ENCODE measurements at regions not wholly inside any gene's neighbourhood (a gene's known extent, or its start where the extent isn't known, plus 50 kb on each side); places are given as distances from the start of the nearest gene placed in this dataset.

DNA sequence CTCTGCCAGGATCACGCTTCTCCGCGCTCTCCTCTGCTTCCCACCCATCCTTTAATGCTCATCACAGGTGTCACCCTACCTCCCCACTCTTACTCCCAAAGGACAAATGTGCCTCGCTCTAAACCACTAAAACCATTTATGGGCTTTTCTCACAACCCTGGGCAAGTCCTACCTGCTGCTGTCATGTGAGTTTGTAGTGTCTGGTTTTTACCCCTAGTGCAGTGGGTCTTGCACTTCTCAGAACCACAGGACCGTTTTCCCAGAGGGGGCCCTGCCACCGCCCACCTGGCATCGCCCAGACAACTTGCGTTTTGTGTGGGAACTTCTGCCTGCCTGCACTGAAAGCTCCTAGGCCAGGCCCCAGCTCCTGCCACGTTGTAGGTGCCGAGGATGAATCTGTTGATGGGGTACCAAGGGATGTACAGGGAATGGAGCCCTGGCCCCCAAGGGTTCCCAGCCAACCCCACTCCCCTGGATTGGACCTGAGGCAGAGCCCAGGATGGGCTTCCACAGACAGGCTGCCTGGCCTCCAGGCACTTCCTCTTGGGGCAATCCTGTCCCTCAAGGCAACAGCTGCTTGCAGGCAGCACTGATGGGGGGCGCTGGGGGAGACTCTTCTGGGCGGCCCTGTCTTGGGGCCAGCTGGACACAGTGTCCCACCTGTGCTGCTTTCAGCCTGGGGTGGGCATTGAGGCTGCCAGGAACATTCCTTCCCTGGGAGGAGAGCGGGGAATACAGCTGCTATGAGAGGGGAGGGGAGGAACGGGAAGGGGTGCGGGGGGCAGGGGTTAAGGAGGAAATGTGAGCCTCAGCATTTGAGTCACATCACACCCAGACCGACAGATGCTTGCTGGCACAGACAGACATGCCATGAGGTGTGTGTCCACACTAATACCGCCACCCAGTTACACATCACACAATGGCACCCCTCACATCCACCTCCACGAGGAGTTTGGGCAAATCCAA lies 176.3 kb downstream of the ZFP36L2 start:
- in situ Hi-C loops (cut with HindIII; ENCODE audit: low sequenced_read_pairs): no loop called here
- no peak for DNase-seq (ENCODE audit: low spot score)

DNA sequence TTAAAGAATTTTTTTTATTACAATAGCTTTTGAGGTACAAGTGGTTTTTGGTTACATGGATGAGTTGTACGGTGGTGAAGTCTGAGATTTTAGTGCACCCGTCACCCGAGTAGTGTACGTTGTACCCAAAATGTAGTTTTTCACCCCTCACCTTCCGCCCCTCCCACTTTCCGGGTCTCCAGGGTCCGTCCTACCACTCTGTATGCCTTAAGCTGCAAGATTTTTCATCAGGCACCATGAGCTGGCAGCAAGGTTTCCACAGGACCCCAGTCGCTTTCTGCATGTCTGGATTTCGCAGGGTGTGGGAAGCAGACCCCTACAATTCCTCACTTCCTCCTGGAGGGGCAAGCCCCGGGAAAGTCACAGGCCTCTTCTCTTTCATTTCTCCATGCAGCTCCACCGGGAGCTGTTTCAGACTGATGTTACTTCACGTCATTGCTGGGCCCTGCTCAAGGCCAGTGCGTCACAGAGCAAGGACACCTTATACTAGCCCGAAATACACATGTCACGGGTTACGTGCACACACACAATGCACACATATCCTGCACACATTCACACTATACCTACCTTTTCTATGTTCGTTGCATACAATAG lies 179.1 kb downstream of the ZFP36L2 start:
- no peak for DNase-seq (ENCODE audit: low spot score)
- in situ Hi-C loops (cut with HindIII; ENCODE audit: low sequenced_read_pairs): no loop called here

DNA sequence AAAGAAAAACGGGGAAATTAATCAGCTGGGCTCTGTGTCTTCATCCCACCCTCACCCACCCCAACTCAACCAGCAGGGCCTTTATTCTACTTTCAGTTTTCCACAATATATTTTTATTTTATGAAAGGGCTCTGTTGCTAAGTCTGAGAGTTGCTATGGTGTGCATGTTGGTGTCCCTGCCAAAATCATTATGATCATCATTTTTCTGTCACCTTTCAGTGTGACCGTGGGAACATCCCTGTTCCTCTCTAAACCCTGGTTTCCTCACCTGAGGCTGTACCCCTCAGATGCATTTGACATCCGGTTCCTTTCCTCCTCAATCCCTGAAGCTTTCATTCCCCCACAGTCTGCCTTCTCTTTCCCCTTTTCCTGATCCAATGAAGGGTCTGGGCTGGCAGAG lies 180.5 kb downstream of the ZFP36L2 start:
- DNase-seq (ENCODE audit: low spot score): no peak
- in situ Hi-C loops (cut with HindIII; ENCODE audit: low sequenced_read_pairs): no loop called here

DNA sequence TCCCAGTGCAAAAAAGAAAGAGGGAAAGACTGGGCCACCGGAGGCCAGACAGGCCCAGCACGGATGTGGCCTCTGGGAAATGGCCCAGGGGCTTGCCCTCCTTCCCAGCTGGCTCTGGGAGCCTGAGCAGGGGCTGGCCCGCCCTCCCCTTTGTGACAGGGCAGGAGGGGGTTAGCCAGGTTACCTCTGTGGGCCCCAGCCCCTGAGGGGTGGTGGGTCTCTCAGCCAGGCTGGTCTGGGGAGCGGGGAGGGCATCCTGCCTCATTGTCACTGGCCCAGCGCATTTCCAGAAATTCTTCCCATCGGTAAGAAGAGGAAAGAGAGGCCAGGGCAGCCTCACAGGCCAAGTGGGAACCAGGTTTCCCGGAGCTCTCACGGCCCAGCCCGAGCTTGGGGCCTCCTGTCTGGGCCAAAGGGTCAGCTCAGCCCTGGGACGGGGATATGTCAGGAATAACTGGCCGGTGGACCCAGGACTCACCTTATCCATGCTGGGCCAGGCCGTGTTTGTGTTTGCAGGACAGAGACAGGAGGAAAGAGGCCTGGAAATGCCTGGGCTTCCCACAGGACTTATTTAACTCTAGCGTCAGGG lies 182.2 kb downstream of the ZFP36L2 start:
- DNase-seq (ENCODE audit: low spot score): no peak
- in situ Hi-C loops (cut with HindIII; ENCODE audit: low sequenced_read_pairs): no loop called here

DNA sequence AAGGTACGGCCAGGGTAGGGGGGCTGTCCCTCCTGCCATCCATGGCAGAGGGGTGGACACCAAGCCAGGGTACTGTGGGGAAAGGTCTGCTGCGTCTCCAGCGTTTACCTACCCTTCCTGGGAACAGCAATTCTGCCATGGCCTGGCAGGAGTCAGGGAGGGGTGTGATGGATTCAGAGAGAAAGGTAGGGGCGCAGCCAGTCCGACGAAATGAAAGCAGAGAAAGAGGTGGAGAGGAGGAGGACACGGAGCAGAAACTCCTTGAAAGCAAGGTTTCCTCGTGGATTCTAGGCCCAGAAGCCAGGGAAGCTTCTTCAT lies 182.9 kb downstream of the ZFP36L2 start:
- in situ Hi-C loops (cut with HindIII; ENCODE audit: low sequenced_read_pairs): no loop called here
- DNase-seq (ENCODE audit: low spot score): no peak

DNA sequence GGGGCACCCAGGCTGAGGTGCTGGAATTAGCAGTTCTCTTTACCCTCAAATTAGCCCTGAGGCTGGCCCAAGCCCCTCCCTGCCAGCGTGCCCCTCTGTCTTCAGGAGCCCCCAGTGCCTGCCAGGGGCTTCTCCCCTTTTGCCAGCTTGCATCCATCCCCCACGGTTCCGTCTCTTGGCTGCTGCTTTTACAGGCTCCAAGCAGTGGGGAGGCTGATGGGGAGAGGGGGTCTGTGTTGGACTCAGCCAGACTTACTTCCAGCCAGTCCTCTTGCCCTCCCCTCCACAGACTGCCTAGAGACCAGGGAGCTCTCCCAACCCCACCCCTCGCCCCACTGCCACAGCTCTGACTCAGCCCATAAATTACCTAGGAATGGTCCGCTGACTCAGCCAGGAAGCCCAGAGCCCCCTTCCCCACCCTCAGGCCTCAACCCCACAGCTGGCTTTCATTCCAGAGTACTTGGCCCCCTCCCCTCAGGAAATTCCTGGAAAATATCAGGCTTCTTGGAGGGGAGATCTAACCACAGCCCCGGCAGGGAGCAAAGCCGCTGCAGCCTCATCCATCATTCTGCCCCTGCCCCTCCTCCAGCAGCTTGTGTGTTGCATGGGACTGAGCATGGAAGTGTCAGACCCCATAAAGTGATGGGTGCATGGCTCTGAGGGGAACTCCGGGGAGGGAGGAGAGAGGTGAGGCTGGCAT lies 184.6 kb downstream of the ZFP36L2 start:
- peak; percentile 52 for DNase-seq (ENCODE audit: low spot score)

DNA sequence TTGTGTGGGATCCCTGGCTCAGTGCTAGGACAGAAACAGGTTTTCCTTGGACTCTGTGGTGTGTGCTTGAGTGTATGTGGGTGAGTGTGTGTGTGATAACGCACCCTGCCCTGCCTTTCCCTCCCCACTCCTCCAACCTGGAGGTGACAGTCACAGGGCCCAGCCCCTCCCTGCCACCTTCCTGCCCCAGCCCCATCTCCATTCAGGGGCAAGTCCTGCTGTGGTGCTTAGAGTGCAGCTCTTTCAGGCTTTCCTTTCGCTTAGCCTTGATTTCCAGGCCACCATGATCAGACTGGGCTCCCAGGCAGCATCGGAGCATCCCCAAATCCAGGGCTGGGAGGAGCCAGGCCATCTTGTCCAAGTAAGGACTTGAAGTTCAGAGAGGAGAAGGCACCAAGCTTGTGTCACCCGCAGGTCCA lies 185.2 kb downstream of the ZFP36L2 start:
- no peak for DNase-seq (ENCODE audit: low spot score)
- in situ Hi-C loops (cut with HindIII; ENCODE audit: low sequenced_read_pairs): no loop called here

More for the DNA sequence above, 184.6 kb downstream of the ZFP36L2 start:
- in situ Hi-C loops (cut with HindIII; ENCODE audit: low sequenced_read_pairs): no loop called here

DNA sequence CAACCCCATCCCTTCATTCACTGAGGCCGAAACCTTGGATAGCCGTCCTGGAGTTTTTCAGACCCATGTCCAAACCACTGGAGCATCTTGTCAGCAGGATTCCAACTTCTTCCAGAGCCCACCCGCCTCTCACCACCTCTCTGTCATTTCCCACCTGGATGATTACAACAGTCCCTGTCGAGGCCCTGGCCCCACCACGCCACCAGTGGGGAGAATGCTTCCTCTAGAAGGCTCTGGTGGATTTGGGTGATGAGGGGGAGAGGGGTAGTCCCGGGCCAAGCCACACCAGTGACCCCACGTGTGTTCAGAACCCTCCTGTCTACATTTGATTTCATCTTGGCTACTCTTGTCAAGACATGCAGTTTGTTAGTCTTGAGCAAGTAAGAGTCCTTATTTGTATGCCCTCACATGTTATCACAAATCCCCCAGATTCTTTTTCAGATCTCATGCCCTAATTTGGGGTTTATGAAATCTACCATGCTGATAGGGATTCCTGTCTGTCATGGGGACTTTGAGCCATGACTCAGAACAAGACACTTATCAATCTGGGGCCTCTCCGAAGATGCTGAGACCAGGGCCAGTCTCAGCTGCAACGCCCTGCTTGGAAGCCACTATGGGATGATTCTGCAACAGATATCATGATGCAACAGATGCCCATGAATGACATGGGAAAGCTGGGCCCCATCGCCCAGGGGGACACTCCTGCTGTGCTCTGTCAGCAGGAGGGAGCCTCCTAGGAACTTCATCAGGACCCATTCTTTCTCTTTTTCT lies 186.1 kb downstream of the ZFP36L2 start:
- in situ Hi-C loops (cut with HindIII; ENCODE audit: low sequenced_read_pairs): no loop called here
- DNase-seq (ENCODE audit: low spot score): no peak

DNA sequence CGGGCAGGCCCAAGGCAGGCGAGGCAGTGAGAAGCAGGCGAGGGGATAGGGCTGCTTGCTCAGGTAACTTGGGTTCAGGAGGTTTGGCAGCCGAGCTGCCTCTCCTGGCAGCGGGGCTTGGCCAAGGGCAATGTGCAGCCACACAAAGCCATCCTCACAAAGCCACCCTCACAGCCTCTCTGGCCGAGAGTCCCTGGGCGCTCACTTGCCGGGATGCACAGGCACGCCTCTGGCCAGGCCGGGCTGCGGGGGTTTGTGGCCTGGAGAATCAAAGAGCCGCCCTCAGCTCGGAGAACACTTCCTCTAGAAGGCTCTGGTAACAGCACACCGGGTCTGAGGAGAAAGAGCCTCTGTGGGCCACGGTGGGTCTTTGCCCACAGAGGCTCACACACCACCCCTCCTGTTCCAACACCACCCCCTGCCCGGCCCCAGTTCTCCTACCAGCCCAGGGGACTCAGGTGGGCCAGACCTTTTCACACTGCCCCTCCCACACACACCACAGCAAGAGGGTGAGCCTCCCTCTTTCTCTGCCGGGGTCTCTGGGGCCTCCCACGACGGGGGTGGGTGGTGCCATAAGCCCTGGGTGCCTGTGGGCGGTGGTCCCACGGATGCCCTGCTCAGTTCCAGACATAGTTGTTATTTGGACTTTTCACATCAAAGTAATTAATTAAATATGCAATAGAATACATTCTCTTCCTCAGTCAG lies 186.9 kb downstream of the ZFP36L2 start:
- DNase-seq (ENCODE audit: low spot score): no peak
- in situ Hi-C loops (cut with HindIII; ENCODE audit: low sequenced_read_pairs): no loop called here

DNA sequence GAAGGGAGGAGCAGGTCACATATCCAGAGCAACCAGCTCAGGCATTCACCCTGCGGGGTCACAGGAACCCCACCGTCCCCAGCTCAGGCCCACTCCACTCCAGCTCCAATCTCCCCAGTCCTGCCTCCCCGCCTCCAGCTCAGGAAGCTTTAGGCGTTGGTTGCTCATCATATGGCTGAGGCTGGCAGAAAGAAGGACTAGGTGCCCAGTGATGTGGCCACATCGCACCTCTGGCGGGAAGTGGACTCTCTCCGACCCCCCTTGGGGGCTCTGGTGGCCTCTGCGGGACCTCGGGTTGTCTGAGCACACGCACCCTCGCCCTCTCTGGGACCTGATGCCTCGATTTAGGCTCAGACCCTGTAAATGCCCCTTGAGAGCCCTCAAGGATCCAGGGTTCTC lies 187.7 kb downstream of the ZFP36L2 start:
- DNase-seq (ENCODE audit: low spot score): no peak
- in situ Hi-C loops (cut with HindIII; ENCODE audit: low sequenced_read_pairs): no loop called here

DNA sequence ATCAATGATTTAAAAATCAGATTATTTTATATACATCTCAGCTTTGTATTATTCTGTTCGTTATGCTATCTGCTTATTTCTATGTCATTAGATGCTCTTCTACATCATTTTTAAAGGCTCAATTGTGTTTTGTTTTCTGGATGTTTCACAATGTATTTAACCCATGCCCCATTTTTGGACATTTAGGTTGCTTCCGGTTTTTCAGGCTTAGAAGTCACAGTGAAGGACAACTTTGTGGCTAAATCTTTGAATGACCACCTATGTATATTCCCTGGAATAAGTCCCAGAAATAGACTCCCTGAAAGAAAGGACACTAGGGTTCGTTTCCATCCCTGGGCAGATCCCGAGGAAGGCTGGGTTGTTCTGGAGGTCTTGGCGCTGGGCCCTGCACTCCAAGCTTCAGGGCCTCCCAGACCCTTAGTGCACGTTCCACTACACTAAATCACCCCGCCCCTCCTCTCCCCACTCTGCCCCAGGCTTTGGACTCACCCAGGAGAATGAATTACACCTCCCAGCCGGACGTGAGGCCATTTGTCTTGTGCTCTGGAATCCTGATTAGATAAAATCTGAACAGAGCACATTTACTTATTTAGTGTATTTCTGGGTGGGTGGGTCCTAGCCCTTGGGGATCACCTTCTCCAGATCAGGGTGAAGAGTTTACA lies 188.2 kb downstream of the ZFP36L2 start:
- in situ Hi-C loops (cut with HindIII; ENCODE audit: low sequenced_read_pairs): no loop called here
- DNase-seq (ENCODE audit: low spot score): no peak

DNA sequence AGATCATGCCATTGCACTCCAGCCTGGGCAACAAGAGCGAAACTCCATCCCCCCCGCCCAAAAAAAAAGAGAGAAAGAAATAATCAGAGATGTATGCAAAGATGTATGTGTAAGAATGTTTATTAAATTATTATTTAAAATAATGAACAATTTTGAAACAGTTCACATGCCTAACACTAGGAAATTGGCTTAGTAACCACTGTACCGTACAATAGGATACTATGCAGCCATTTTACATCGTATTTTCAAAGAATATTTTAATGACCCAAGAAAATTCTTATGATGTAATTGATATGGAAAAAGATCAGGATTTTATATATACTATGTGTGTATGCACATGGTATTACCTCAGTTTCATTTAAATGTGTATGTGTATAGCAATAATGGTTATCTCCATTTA lies 190.5 kb downstream of the ZFP36L2 start:
- in situ Hi-C loops (cut with HindIII; ENCODE audit: low sequenced_read_pairs): no loop called here
- no peak for DNase-seq (ENCODE audit: low spot score)

DNA sequence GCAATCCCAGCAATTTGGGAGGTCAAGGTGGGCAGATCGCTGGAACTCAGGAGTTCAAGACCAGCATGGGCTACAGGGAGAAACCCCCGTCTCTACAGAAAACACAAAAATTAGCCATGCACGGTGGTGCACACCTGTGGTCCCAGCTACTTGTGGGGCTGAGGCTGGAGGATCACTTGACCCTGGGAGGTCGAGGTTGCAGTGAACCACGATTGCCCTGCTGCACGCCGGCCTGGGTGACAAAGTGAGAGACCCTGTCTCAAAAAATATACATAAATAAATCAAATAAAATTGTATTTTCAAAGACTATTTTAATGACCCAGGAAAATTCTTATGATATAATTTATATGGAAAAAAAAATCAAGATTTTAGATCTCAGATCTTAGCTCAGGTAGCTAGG lies 191.5 kb downstream of the ZFP36L2 start:
- in situ Hi-C loops (cut with HindIII; ENCODE audit: low sequenced_read_pairs): no loop called here
- DNase-seq (ENCODE audit: low spot score): no peak

DNA sequence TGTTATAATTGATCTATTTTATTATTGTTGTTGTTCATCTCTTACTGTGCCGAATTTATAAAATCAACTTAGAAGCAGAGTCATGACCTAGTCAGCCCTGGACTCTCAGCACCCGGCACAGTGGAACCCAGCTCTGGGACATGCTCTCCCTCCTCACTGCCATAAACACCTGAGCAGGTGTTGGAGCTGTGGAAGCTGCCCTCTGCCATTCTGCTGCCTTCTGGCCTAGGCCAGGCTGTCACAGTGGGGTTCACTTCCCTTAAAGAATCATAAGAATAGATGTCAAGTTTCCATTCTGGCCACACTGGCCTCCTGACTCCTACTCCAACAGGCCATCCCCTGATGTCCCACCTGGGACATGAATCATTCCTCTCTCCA lies 192.2 kb downstream of the ZFP36L2 start:
- in situ Hi-C loops (cut with HindIII; ENCODE audit: low sequenced_read_pairs): no loop called here

DNA sequence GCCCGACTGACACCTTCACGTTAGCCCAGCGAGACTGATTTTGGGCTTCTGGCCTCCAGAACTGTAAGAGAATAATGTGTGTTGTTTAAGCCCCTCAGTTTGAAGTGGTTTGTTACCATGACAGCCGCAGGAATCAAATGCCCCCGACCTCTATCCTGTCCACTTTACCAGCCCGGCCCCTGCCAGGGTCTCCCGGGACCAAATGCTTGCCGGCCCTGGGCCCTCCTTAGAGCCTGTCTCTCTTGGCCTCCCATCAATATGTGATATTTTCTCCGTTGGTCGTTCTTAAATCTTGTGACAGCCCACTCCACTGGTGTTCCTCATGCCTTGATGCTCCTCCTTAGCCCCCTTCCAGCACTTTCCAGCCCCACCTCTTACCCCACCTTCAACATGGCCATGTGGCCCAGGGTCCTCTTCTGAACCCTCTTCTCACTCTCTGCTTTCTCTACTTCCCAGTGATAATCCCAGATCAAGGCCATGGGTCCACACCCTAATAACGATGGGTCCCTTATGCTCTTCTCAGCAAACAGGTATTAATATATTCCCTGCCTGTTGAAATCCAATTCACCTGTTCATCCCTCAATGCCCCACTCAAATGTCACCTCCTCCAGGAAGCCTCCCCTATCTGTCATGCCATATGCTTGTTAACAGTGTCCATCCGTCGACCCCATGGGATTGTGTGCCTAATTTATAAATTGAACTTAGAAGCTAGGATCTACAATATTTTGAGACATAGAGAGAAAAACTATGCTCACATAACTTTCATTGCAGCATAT lies 192.8 kb downstream of the ZFP36L2 start:
- in situ Hi-C loops (cut with HindIII; ENCODE audit: low sequenced_read_pairs): no loop called here
- no peak for DNase-seq (ENCODE audit: low spot score)

More for the DNA sequence above, 192.2 kb downstream of the ZFP36L2 start:
- DNase-seq (ENCODE audit: low spot score): no peak

DNA sequence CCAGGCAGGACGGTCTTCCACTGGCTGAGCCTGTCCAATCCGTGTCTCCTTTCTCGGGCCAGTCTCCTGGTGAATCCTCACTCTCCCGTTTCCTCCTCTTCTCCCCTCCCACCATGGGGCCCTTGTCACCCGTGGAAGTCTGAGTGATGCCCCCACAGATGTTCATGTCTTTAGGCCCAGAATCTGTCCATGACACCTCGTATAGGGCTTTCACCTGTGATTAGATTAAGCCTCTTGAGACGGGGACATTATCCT lies 193.5 kb downstream of the ZFP36L2 start:
- in situ Hi-C loops (cut with HindIII; ENCODE audit: low sequenced_read_pairs): no loop called here
- DNase-seq (ENCODE audit: low spot score): no peak

DNA sequence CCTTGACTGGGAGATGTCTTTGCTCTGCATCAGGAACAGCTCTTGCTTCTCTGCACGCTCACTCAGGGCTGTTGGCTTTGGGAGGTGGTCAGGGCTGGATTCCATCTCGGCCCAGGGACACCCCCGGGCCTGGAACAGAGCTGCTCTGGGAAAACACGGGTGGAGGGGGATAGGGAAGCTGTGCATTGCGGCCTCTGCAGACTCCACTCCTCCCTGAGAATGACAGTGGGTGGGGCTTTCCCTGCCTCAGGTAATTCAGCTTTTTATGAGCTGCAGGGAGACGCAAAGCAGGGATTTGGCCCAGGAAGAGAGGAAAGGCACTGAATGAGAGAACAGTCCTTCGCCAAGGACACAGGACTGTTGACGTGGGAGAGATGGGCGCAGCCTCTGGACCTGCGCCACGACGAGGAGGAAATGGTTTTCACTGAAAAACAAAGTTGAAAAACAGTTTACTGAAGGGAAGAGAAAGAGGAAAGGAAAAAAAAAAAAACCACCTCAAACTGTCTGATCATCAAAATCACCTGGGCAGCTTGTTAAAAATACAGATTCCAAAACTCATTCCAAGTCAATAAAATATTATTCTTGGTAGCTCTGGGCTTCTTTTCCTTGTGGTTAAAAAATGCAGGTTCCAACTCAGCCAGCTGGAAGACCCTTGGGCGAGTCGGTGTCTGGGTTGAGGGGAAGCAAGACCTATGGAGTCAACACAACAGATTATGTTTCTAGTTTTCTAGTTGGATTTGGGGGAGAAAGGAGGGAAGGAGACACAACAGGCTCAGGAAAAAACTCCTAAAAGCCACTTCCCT lies 194.0 kb downstream of the ZFP36L2 start:
- in situ Hi-C loops (cut with HindIII; ENCODE audit: low sequenced_read_pairs): no loop called here
- DNase-seq (ENCODE audit: low spot score): no peak
